ENCODE measurements at regions not wholly inside any gene's neighbourhood (a gene's known extent, or its start where the extent isn't known, plus 50 kb on each side); places are given as distances from the start of the nearest gene placed in this dataset.
"Not testable (repeated sequence)": the region's sequence is repeated elsewhere in the genome, so short reads cannot be mapped to it uniquely, and the experiment has no call there.

- no peak for DNase-seq (ENCODE audit: extremely low read depth in 1 of 2, low read depth in 1 of 2)
Observed at GRCh38 chr14:89573399-89573657, 156.3 kb upstream of the FOXN3 start.

- no peak for DNase-seq (ENCODE audit: extremely low read depth in 1 of 2, low read depth in 1 of 2)
Observed at GRCh38 chr14:89572596-89573398, 155.8 kb upstream of the FOXN3 start.

- DNase-seq (ENCODE audit: extremely low read depth in 1 of 2, low read depth in 1 of 2) = no peak
Observed at GRCh38 chr14:89571491-89571890, 154.5 kb upstream of the FOXN3 start.

GRCh38 chr14:89566644-89567415 is 149.8 kb upstream of the FOXN3 start:
- DNase-seq (ENCODE audit: extremely low read depth in 1 of 2, low read depth in 1 of 2) = no peak

GRCh38 chr14:89566180-89566579 is 149.1 kb upstream of the FOXN3 start:
- no peak for DNase-seq (ENCODE audit: extremely low read depth in 1 of 2, low read depth in 1 of 2)

- DNase-seq (ENCODE audit: extremely low read depth in 1 of 2, low read depth in 1 of 2) = no peak
Observed at GRCh38 chr14:89565607-89566006, 148.6 kb upstream of the FOXN3 start.

GRCh38 chr14:89564989-89565388 is 148.0 kb upstream of the FOXN3 start:
- DNase-seq (ENCODE audit: extremely low read depth in 1 of 2, low read depth in 1 of 2) = no peak

GRCh38 chr14:89564286-89564957 is 147.4 kb upstream of the FOXN3 start:
- DNase-seq (ENCODE audit: extremely low read depth in 1 of 2, low read depth in 1 of 2) = no peak

- DNase-seq (ENCODE audit: extremely low read depth in 1 of 2, low read depth in 1 of 2) = no peak
Observed at GRCh38 chr14:89563471-89563870, 146.4 kb upstream of the FOXN3 start.

GRCh38 chr14:89551955-89552354 is 134.9 kb upstream of the FOXN3 start:
- DNase-seq (ENCODE audit: extremely low read depth in 1 of 2, low read depth in 1 of 2) = no peak

GRCh38 chr14:89551432-89551831 is 134.4 kb upstream of the FOXN3 start:
- DNase-seq (ENCODE audit: extremely low read depth in 1 of 2, low read depth in 1 of 2) = no peak

- no peak for DNase-seq (ENCODE audit: extremely low read depth in 1 of 2, low read depth in 1 of 2)
Observed at GRCh38 chr14:89550821-89551220, 133.8 kb upstream of the FOXN3 start.

GRCh38 chr14:89549381-89550125 is 132.5 kb upstream of the FOXN3 start:
- DNase-seq (ENCODE audit: extremely low read depth in 1 of 2, low read depth in 1 of 2) = no peak

GRCh38 chr14:89547047-89547446 is 130.0 kb upstream of the FOXN3 start:
- DNase-seq (ENCODE audit: extremely low read depth in 1 of 2, low read depth in 1 of 2) = not testable (repeated sequence)

GRCh38 chr14:89544636-89545301 is 127.7 kb upstream of the FOXN3 start:
- no peak for DNase-seq (ENCODE audit: extremely low read depth in 1 of 2, low read depth in 1 of 2)

GRCh38 chr14:89543425-89543790 is 126.4 kb upstream of the FOXN3 start:
- DNase-seq (ENCODE audit: extremely low read depth in 1 of 2, low read depth in 1 of 2) = no peak

- DNase-seq (ENCODE audit: extremely low read depth in 1 of 2, low read depth in 1 of 2) = no peak
Observed at GRCh38 chr14:89542786-89543424, 125.9 kb upstream of the FOXN3 start.

- DNase-seq (ENCODE audit: extremely low read depth in 1 of 2, low read depth in 1 of 2) = no peak
Observed at GRCh38 chr14:89540830-89541470, 123.9 kb upstream of the FOXN3 start.

GRCh38 chr14:89540009-89540829 is 123.2 kb upstream of the FOXN3 start:
- no peak for DNase-seq (ENCODE audit: extremely low read depth in 1 of 2, low read depth in 1 of 2)

All from activated CD8-positive, alpha-beta memory T cell treated with anti-CD3 and anti-CD28 coated beads for 1 hour (primary cell).